ENCODE measurements at regions not wholly inside any gene's neighbourhood (a gene's known extent, or its start where the extent isn't known, plus 50 kb on each side); places are given as distances from the start of the nearest gene placed in this dataset.

GRCh38 chr13:38590230-38590629 is 96.6 kb upstream of the FREM2 start:
- TF ChIP-seq GATA2 (IDR thresholded peaks at IDR 0.05; ENCODE audit: low read depth, low read length) = no peak
- no peak for TF ChIP-seq GATA3 (IDR thresholded peaks at IDR 0.05; ENCODE audit: low read depth, low read length)
